SK-N-MC (cell line): ENCODE measurements at regions not wholly inside any gene's neighbourhood (a gene's known extent, or its start where the extent isn't known, plus 50 kb on each side); places are given as distances from the start of the nearest gene placed in this dataset.
"Not testable (repeated sequence)": the region's sequence is repeated elsewhere in the genome, so short reads cannot be mapped to it uniquely, and the experiment has no call there.

Source experiments
- EZH2 ChIP-seq: fragments of 200-600 bp; sonication (generic); IDR thresholded peaks from one replicate; pipeline ENCODE4 v1.6.1; 2017; ENCODE audit warnings: antibody characterized with exemption
- POLR2AphosphoS5 ChIP-seq: IDR thresholded peaks from 2 replicates; pipeline ENCODE4 v1.6.1; 2012; ENCODE audit warnings: mild to moderate bottlenecking, low read depth, low read length, borderline replicate concordance

- TF ChIP-seq POLR2AphosphoS5, EZH2: not testable (repeated sequence)
These were observed 476.5 kb upstream of the SMIM31 start for GRCh38 chr4:164277414-164277813.
